Thyroid gland (tissue), 4 donors: ENCODE measurements at regions not wholly inside any gene's neighbourhood (a gene's known extent, or its start where the extent isn't known, plus 50 kb on each side); places are given as distances from the start of the nearest gene placed in this dataset.

Experiments used
- CTCF ChIP-seq, 6 experiments: fragments of 200-600 bp in 3 of 6; fragments of 450-650 bp in 3 of 6; sonication (generic) in 3 of 6; IDR thresholded peaks; one replicate each; pipeline ENCODE4 v1.5.1; 2016 to 2019; ENCODE audit warnings: antibody characterized with exemption in 6 of 6, mild to moderate bottlenecking in 2 of 6, inconsistent platforms in 1 of 6, moderate library complexity in 1 of 6
- POLR2A ChIP-seq, 2 donors: fragments of 450-650 bp; IDR thresholded peaks; one replicate each; pipeline ENCODE4 v1.6.1; 2017; ENCODE audit warnings: antibody characterized with exemption in 2 of 2, mild to moderate bottlenecking in 2 of 2, moderate library complexity in 1 of 2

GRCh38 chr1:22342734-22343191, 108.9 kb upstream of the ZBTB40 start:
- TF ChIP-seq CTCF (IDR thresholded peaks at IDR 0.05): no peak
- no peak for TF ChIP-seq POLR2A (IDR thresholded peaks at IDR 0.05)
